ENCODE measurements at regions not wholly inside any gene's neighbourhood (a gene's known extent, or its start where the extent isn't known, plus 50 kb on each side); places are given as distances from the start of the nearest gene placed in this dataset.

GRCh38 chr1:90200646-90201205 lies 205.8 kb downstream of the ZNF326 start:
- no peak overlapping the region for H3K4me3 ChIP-seq (replicated peaks; ENCODE audit: low read depth, low read length)
- no peak for DNase-seq (ENCODE audit: extremely low read depth, low read depth)
- TF ChIP-seq CTCF (IDR thresholded peaks at IDR 0.05; ENCODE audit: low read depth, low read length, missing control alignments): no peak

- TF ChIP-seq CTCF (IDR thresholded peaks at IDR 0.05; ENCODE audit: low read depth, low read length, missing control alignments): no peak
- no peak overlapping the region for H3K4me3 ChIP-seq (replicated peaks; ENCODE audit: low read depth, low read length)
- DNase-seq (ENCODE audit: extremely low read depth, low read depth): no peak
These were observed 203.9 kb downstream of the ZNF326 start for GRCh38 chr1:90198616-90199332.

GRCh38 chr1:90193116-90193515 lies 198.2 kb downstream of the ZNF326 start:
- no peak for TF ChIP-seq CTCF (IDR thresholded peaks at IDR 0.05; ENCODE audit: low read depth, low read length, missing control alignments)
- no peak overlapping the region for H3K4me3 ChIP-seq (replicated peaks; ENCODE audit: low read depth, low read length)
- no peak for DNase-seq (ENCODE audit: extremely low read depth, low read depth)

GRCh38 chr1:90192408-90192807 lies 197.5 kb downstream of the ZNF326 start:
- no peak overlapping the region for H3K4me3 ChIP-seq (replicated peaks; ENCODE audit: low read depth, low read length)
- no peak for TF ChIP-seq CTCF (IDR thresholded peaks at IDR 0.05; ENCODE audit: low read depth, low read length, missing control alignments)
- no peak for DNase-seq (ENCODE audit: extremely low read depth, low read depth)

GRCh38 chr1:90190523-90190922 lies 195.6 kb downstream of the ZNF326 start:
- no peak for DNase-seq (ENCODE audit: extremely low read depth, low read depth)
- TF ChIP-seq CTCF (IDR thresholded peaks at IDR 0.05; ENCODE audit: low read depth, low read length, missing control alignments): no peak
- H3K4me3 ChIP-seq (replicated peaks; ENCODE audit: low read depth, low read length): no peak overlapping the region

- DNase-seq (ENCODE audit: extremely low read depth, low read depth): no peak
- TF ChIP-seq CTCF (IDR thresholded peaks at IDR 0.05; ENCODE audit: low read depth, low read length, missing control alignments): no peak
- H3K4me3 ChIP-seq (replicated peaks; ENCODE audit: low read depth, low read length): no peak overlapping the region
These were observed 195.0 kb downstream of the ZNF326 start for GRCh38 chr1:90189889-90190288.

- no peak for TF ChIP-seq CTCF (IDR thresholded peaks at IDR 0.05; ENCODE audit: low read depth, low read length, missing control alignments)
- H3K4me3 ChIP-seq (replicated peaks; ENCODE audit: low read depth, low read length): no peak overlapping the region
- DNase-seq (ENCODE audit: extremely low read depth, low read depth): no peak
These were observed 192.3 kb downstream of the ZNF326 start for GRCh38 chr1:90187323-90187585.

Measured in HFF-Myc (cell line).